Right cardiac atrium (tissue), 5 donors: ENCODE measurements at regions not wholly inside any gene's neighbourhood (a gene's known extent, or its start where the extent isn't known, plus 50 kb on each side); places are given as distances from the start of the nearest gene placed in this dataset.

Experiments
- ATAC-seq, 2 donors: fragments of 200-7000 bp; cut with Tn5 transposase; one replicate each; pipeline versions ENCODE4 v1.8.0 to v1.9.1; 2020; ENCODE audit warnings: moderate library complexity in 2 of 2, mild to moderate bottlenecking in 1 of 2
- DNase-seq, 3 donors: peaks; one replicate each; pipeline ENCODE4 v3.0.0-alpha.2; 2020
- H3K27ac ChIP-seq: one replicate; pipeline ENCODE4 v1.5.1; 2013; ENCODE audit warnings: mild to moderate bottlenecking, low read length, control low read depth, moderate library complexity
- H3K27me3 ChIP-seq: one replicate; pipeline ENCODE4 v1.6.1; 2013; ENCODE audit not compliant: control insufficient read depth, insufficient read depth
- H3K4me1 ChIP-seq: one replicate; pipeline ENCODE4 v1.6.1; 2013; ENCODE audit warnings: low read length; ENCODE audit not compliant: control insufficient read depth, insufficient read depth
- H3K4me3 ChIP-seq: one replicate; pipeline ENCODE4 v1.5.1; 2013; ENCODE audit warnings: low read length, control low read depth
- H3K9me3 ChIP-seq: one replicate; pipeline ENCODE4 v1.6.1; 2013; ENCODE audit warnings: low read length; ENCODE audit not compliant: control insufficient read depth
- WGBS: extraction: QIAGEN DNeasy Blood & Tissue Kit; methylation state at CpG from one replicate; pipeline ENCODE4 v1.1.7; 2013; 5-methylcytosine and 5-hydroxymethylcytosine counted together
- intact Hi-C, 4 donors: fragments of 100-400 bp; cut with DNase I; formaldehyde crosslinking; loops; one replicate each; pipeline versions ENCODE4 v1.11.0 to v1.14.0; 2022 to 2023
- donor health status: healthy with polysubstance abuse.
- donor health status: DM: no; HTN: yes; CAD: no.
- donor health status: DM: no; HTN: no; CAD: no.
- donor health status: DM: no; HTN: yes; CAD: no; lungs with severe emphysema.
- donor health status: DM: yes; HTN: yes; CAD: no.

DNA sequence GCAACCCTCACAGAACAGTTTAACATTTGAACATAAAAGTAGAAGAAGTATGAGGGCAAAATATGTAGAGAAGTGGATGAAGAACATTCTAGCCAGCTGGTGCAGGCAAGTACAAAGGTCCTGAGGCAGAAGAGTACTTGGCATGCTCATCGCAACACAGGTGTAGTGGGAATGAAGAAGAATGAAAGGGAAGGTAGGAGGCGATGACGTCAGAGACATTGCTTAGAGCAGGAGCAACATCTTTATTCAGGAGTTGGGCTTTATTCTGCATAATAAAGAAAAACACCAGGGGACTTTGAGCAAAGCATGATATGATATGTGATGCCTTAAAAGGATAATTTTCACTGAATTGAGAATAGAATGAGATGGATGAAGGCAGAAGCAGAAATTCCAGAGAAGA is 570.6 kb upstream of the CDH9 start:
- Histone ChIP-seq H3K9me3 (peaks cover 5% of the 10 kb centered on the region), H3K4me3 (no peak overlapping the region), H3K27ac (no peak overlapping the region), H3K4me1 (no peaks in the 10 kb centered on the region), H3K27me3 (no peaks in the 10 kb centered on the region)
- 84% methylated on average over 3 of the region's 3 CpGs for WGBS
- no peak for ATAC-seq
- no peak for DNase-seq
- intact Hi-C loops, result no loop called here

DNA sequence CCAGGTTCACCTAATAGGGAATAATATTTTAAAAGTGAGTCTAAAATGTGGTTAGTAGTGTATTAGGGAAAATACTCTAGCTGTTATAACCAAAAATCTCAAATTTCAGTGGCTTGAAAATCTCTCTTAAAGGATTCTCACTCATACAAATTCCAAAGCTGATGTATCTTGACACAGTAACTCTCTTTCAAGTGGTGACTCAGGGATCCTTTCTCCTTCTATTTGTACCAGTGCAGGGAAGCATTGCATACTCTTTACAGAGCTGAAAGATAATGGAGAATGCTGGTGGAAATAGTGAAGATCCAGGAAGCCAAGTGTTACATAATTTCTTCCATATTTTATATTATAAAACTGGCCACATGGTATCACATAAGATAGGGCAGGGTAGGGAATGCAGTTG is 560.2 kb upstream of the CDH9 start:
- no peaks in the 10 kb centered on the region for H3K9me3 ChIP-seq
- ATAC-seq (no peak), DNase-seq (no peak)
- intact Hi-C loops, result no loop called here
- H3K27me3 ChIP-seq, result no peaks in the 10 kb centered on the region
- no peak overlapping the region for H3K4me3 ChIP-seq
- H3K4me1 ChIP-seq, result no peaks in the 10 kb centered on the region
- no peak overlapping the region for H3K27ac ChIP-seq

DNA sequence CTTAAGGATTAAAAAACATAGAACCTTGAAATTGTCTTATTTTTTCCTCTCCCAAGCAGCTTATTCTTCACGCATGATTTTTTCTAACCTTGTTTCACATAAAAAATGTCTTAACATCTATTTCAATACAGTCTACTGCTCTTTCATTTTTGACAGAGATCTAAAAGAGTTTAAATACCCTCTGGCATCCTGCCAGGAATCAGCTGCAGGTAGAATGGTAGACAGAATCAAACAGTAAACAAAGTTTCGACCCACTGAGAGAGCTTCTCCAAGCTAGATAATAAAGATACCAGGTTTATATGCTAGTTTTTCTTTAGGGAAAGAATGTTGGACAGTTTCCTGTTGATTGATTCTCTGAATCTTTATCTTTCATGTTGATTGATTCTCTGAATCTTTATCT is 555.8 kb upstream of the CDH9 start:
- intact Hi-C loops, result no loop called here
- no peak overlapping the region for H3K4me3 ChIP-seq
- no peaks in the 10 kb centered on the region for H3K9me3 ChIP-seq
- no peaks in the 10 kb centered on the region for H3K4me1 ChIP-seq
- DNase-seq (no peak), ATAC-seq (no peak)
- no peaks in the 10 kb centered on the region for H3K27me3 ChIP-seq
- WGBS, result 74% methylated on average over 2 of the region's 2 CpGs
- no peak overlapping the region for H3K27ac ChIP-seq

DNA sequence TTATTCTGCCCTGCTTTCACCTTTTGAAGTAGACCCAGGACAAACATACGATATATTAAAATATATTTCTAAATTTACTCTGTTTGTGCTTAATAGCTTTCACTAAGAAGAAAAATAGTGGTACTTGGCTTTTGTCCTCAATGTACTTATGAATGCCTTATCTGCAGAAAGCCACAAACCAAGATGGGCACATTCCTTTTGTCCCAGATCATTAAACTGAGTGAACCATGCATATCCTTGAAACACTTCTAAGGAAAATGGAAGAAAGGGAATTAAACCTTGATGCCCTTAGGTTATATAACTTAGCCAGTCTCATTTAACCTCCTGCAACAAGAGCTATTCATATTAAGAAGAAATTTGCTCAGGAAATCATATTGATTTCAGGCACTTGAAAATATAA is 553.8 kb upstream of the CDH9 start:
- DNase-seq (no peak), ATAC-seq (no peak)
- 60% methylated on average over 1 of the region's 1 CpG for WGBS
- no peak overlapping the region for H3K4me3 ChIP-seq
- H3K27ac ChIP-seq, result no peak overlapping the region
- no peaks in the 10 kb centered on the region for H3K4me1 ChIP-seq
- intact Hi-C loops, result no loop called here
- H3K9me3 ChIP-seq, result no peaks in the 10 kb centered on the region
- no peaks in the 10 kb centered on the region for H3K27me3 ChIP-seq

DNA sequence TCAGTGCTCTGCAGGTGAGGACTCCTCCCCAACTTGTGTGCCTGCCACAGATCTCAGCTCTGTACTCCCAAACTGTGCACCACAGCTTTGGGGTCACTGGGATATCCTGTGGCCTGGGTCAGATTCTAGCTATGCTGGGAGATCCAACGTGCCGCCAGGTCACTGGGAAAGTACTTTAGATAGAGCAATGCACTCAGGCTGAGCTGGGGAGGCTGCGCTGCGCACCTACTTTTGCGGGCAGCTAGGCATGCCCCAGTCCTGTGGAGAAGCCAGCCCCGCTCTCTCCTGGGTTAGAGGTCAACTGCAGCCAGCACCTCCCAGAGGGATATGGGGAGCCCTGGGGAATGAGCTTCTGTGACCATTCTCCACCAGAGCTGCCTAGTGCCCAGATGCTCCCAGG is 552.1 kb upstream of the CDH9 start:
- peak in 1 of 2 donors; percentile 16 for ATAC-seq
- H3K27ac ChIP-seq, result no peak overlapping the region
- H3K4me1 ChIP-seq, result no peaks in the 10 kb centered on the region
- no peaks in the 10 kb centered on the region for H3K9me3 ChIP-seq
- no peak overlapping the region for H3K4me3 ChIP-seq
- no peaks in the 10 kb centered on the region for H3K27me3 ChIP-seq
- intact Hi-C loops, result no loop called here
- 94% methylated on average over 6 of the region's 6 CpGs for WGBS
- peak in 1 of 3 donors; percentile 6 for DNase-seq

DNA sequence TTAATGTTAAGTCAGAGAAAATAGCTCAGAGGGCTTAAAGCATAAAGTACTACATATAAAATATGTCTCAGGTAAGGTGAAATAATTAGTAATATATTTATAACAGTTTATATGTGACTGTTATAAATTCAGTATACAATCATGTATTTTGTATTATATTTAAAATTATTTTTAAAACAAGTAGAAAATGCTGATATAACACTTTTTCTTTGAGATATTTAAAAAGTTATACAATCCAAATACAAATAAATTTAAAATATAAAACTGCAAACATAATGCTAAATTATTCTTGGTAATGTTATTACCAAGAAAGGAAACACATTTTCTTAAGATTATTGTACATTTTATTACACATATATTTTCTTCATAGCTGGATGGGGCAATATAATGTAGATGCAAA is 539.9 kb upstream of the CDH9 start:
- H3K27ac ChIP-seq, result no peak overlapping the region

DNA sequence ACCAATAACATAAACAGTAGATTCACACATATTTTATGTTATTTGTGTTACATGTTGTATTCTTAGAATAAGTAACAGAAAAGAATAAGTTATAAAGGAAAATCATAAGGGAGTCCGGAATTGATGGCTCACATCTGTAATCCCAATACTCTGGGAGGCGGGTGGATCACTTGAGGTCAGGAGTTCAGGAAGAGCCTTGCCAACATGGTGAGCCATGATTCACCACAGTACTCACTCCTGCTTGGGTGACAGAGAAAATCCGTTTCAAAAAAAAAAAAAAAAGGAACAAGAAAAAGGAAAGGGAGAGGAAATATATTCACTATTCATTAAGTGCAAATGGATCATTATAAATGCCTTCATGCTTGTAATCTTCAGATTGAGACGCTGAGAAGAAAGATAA is 533.3 kb upstream of the CDH9 start:
- intact Hi-C loops, result no loop called here
- H3K4me3 ChIP-seq, result no peak overlapping the region
- DNase-seq (no peak), ATAC-seq (no peak)
- no peak overlapping the region for H3K27ac ChIP-seq
- no peaks in the 10 kb centered on the region for H3K4me1 ChIP-seq
- no peaks in the 10 kb centered on the region for H3K27me3 ChIP-seq
- no peaks in the 10 kb centered on the region for H3K9me3 ChIP-seq
- 62% methylated on average over 4 of the region's 4 CpGs for WGBS

More for the DNA sequence above, 539.9 kb upstream of the CDH9 start:
- H3K9me3 ChIP-seq, result no peaks in the 10 kb centered on the region
- no peaks in the 10 kb centered on the region for H3K4me1 ChIP-seq
- intact Hi-C loops, result no loop called here
- no peaks in the 10 kb centered on the region for H3K27me3 ChIP-seq
- ATAC-seq (no peak), DNase-seq (no peak)
- no peak overlapping the region for H3K4me3 ChIP-seq

DNA sequence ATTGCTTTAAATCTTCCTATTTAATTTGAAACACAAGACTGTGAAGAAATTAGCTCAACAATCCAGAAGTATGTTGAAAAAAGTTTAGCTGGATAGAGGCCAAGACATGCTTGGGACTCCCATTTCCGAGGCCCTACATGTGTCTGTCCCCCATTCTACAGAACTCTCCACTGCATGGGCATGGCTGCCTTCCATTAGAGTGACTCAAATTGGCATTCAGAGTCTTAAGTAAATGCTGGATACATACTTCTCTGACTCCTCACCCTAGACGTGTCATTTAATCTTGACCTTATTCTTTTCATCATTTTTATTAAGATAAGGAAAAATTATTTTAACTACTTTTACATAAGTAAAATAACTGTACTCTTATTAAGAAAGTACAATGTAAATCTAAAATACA is 530.4 kb upstream of the CDH9 start:
- H3K9me3 ChIP-seq, result no peaks in the 10 kb centered on the region
- ATAC-seq, result no peak
- no peak overlapping the region for H3K27ac ChIP-seq
- intact Hi-C loops, result no loop called here
- no peak for DNase-seq
- no peak overlapping the region for H3K4me3 ChIP-seq
- WGBS, result 62% methylated on average over 2 of the region's 2 CpGs
- no peaks in the 10 kb centered on the region for H3K27me3 ChIP-seq
- no peaks in the 10 kb centered on the region for H3K4me1 ChIP-seq

DNA sequence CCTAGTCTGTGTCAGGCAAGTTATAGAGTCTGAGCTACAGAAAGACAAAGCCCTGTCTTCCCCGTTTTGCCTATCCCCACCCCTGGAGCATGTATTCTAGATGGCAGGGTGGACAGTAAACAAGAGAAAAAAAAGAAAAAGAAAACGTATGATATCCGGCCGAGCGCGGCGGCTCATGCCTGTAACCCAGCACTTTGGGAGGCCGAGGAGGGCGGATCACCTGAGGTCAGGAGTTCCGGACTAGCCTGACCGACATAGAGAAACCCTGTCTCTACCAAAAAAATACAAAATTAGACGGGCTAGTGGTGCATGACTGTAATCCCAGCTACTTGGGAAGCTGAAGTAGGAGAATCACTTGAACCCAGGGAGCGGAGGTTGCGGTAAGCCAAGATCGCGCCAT is 523.0 kb upstream of the CDH9 start:
- no peak overlapping the region for H3K4me3 ChIP-seq
- peak in 1 of 3 donors; percentile 14 for DNase-seq
- no peaks in the 10 kb centered on the region for H3K4me1 ChIP-seq
- intact Hi-C loops, result no loop called here
- H3K9me3 ChIP-seq, result no peaks in the 10 kb centered on the region
- H3K27ac ChIP-seq, result no peak overlapping the region
- WGBS, result 90% methylated on average over 16 of the region's 16 CpGs
- no peak for ATAC-seq
- H3K27me3 ChIP-seq, result no peaks in the 10 kb centered on the region

DNA sequence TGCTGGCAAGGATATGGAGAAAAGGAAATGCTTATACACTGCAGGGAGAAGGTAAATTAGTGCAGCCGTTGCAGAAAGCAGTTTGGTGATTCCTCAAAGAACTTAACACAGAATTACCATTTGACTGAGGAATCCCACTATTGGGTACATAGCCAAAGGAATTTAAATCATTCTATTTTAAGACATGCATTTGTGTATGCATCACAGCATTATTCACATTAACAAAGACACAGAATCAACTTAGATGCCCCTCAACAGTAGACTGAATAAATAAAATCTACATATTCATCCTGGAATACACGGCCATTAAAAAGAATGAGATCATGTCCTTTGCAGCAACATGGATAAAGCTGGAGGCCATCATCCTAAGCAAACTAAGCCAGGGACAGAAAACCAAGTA is 510.1 kb upstream of the CDH9 start:
- ATAC-seq, result no peak
- no peak overlapping the region for H3K27ac ChIP-seq
- H3K9me3 ChIP-seq, result no peaks in the 10 kb centered on the region
- intact Hi-C loops, result no loop called here
- no peak for DNase-seq
- no peak overlapping the region for H3K4me3 ChIP-seq
- WGBS, result 28% methylated on average over 2 of the region's 2 CpGs
- H3K4me1 ChIP-seq, result no peaks in the 10 kb centered on the region
- H3K27me3 ChIP-seq, result no peaks in the 10 kb centered on the region

DNA sequence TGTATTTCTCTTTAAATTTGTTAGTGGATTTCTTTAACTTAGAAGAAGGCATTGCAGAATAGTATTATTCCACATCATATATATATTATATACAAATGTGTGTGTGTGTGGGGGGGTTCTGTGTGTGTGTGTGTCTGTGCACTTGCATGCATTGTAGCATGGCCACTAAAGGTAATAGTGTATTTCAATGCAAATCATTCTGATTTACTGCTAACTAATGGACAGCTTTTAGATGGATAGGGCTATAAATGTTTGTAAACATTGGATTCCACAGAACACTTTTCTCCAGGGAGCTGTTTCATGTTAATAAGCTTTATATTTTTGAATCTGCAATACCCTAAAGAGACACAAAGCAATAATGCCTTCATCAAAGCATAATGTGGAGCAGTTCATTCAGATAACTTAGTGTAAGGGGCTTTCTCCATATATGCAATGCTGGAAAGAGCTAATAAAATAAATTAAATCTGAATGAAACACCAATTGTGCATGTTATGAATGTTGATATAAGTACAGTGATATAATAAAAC is 496.7 kb upstream of the CDH9 start:
- Histone ChIP-seq H3K4me3 (no peak overlapping the region), H3K9me3 (peaks cover 2% of the 10 kb centered on the region), H3K4me1 (no peaks in the 10 kb centered on the region), H3K27me3 (no peaks in the 10 kb centered on the region), H3K27ac (no peak overlapping the region)
- intact Hi-C loops, result no loop called here
- DNase-seq, result no peak
- ATAC-seq, result no peak

DNA sequence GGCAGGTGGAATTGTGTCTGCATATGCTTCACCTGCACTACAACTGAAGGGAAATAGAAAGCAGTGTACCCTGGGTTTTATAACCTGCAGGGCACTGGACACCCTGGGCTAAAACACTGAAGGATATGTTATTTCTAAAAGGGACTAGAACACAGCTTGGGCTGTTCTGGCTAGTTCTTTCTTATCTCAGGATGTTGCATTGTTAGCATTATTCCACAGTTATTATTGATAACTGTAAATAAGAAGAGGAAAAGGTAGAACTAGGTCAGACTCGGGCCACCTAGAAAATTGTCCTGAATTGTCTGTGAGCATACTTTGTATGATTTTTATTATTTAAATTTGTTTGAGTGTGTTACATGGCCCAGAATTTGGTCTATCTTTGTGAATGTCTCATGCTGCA is 493.9 kb upstream of the CDH9 start:
- Histone ChIP-seq H3K4me1 (no peaks in the 10 kb centered on the region), H3K4me3 (no peak overlapping the region), H3K9me3 (peaks cover 2% of the 10 kb centered on the region), H3K27me3 (no peaks in the 10 kb centered on the region), H3K27ac (no peak overlapping the region)
- no peak for ATAC-seq
- 52% methylated on average over 1 of the region's 1 CpG for WGBS
- no peak for DNase-seq
- intact Hi-C loops, result no loop called here
